T-helper 17 cell (primary cell): ENCODE measurements at regions not wholly inside any gene's neighbourhood (a gene's known extent, or its start where the extent isn't known, plus 50 kb on each side); places are given as distances from the start of the nearest gene placed in this dataset.

Experiments
- ATAC-seq: fragments of 150-1000 bp; cut with Tn5 transposase; 2 replicates; pipeline ENCODE4 v1.10.0; 2021; ENCODE audit warnings: mild to moderate bottlenecking, moderate library complexity
- DNase-seq, 3 donors: peaks; one replicate each; pipeline versions ENCODE4 v3.0.0 to v3.0.0-alpha.2; 2020 to 2021
- H3K9me3 ChIP-seq: one replicate; pipeline ENCODE4 v1.7.0; 2013; ENCODE audit warnings: low read length, mild to moderate bottlenecking; ENCODE audit not compliant: control insufficient read depth, poor library complexity, severe bottlenecking
- H3K27ac Mint-ChIP-seq: one replicate; pipeline ENCODE4 v1.8.0; 2022; ENCODE audit warnings: mild to moderate bottlenecking, moderate library complexity, mixed read lengths
- H3K27me3 Mint-ChIP-seq: one replicate; pipeline ENCODE4 v1.8.0; 2022; ENCODE audit warnings: mixed read lengths
- H3K36me3 Mint-ChIP-seq: one replicate; pipeline ENCODE4 v1.8.0; 2022; ENCODE audit warnings: low read depth, mixed read lengths
- H3K4me1 Mint-ChIP-seq: one replicate; pipeline ENCODE4 v1.8.0; 2022; ENCODE audit warnings: mild to moderate bottlenecking, mixed read lengths
- H3K4me3 Mint-ChIP-seq: one replicate; pipeline ENCODE4 v1.8.0; 2022; ENCODE audit warnings: mild to moderate bottlenecking, moderate library complexity, mixed read lengths

DNA sequence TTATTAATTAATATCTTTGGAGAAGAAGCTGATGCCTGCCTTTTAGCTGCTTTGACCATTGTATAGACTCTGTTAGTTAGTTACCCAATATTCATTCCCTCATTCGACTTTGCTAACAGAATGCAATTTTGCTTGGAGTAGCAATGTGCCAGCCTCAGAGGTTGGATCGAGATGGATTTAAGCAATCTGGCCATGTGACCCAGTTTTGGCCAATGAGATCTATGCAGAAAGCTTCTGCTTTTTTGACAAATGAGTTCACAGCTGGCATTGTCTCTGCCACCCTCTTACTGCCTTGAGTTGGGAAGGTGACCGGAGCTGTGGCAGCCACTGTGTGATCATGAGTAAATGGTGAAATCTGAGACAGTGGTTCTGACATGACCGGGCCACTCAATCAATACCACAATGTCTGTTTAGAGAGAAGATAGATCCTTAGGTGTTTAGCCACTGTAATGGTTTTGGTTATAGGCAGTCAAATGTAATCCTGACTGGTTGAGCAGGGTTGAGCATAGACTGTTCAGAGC, 74.9 kb upstream of the MED13L start:
- H3K4me3 Mint-ChIP-seq = no peak overlapping the region
- DNase-seq (no peak), ATAC-seq (no peak)
- peaks cover 2% of the 10 kb centered on the region for H3K36me3 Mint-ChIP-seq
- H3K27ac Mint-ChIP-seq = no peak overlapping the region
- no peaks in the 10 kb centered on the region for H3K4me1 Mint-ChIP-seq
- H3K27me3 Mint-ChIP-seq = peaks cover 6% of the 10 kb centered on the region
- H3K9me3 ChIP-seq = no peaks in the 10 kb centered on the region

DNA sequence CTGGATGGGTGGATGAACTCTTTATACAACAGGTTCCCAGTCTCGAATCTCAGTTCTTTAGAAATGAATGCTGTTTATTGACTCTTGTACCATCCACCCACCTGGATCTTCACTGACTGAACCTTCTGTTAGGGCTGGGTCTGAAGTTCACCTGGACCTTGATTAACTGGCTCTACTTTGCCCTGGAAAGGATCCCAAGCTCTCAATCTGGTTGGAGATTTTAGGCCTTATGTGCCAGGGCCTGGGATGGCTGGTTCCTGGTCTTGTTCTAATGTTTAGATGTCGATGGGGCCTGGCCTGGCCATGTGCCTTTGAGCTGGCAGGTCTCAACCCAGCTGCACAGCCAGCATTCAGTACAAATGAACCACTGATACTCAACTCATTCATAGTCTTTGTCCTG, 76.5 kb upstream of the MED13L start:
- H3K36me3 Mint-ChIP-seq = peaks cover 2% of the 10 kb centered on the region
- peaks cover 6% of the 10 kb centered on the region for H3K27me3 Mint-ChIP-seq
- no peak overlapping the region for H3K4me3 Mint-ChIP-seq
- DNase-seq (no peak), ATAC-seq (no peak)
- H3K27ac Mint-ChIP-seq = no peak overlapping the region
- no peaks in the 10 kb centered on the region for H3K9me3 ChIP-seq
- peaks cover 6% of the 10 kb centered on the region for H3K4me1 Mint-ChIP-seq

DNA sequence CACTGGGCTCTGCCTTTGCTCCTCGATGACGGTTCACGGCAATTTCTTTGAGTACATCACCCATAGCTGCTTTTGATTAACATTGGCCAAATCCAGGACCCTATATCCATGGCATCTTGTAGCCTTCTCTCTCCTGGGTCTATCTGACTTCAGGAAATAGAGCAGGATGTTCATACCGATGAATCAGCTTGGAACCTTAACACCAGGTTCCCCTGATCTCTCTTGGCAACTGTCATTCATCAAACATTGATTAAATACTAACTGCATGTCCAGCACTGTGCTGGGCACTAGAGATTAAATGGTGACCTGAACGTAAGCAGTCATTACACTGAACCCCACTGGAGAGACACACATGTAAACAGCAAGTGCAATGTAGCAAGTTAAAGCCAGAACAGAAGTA, 77.0 kb upstream of the MED13L start:
- H3K27ac Mint-ChIP-seq = no peak overlapping the region
- H3K4me3 Mint-ChIP-seq = no peak overlapping the region
- H3K27me3 Mint-ChIP-seq = peaks cover 6% of the 10 kb centered on the region
- DNase-seq = no peak
- H3K9me3 ChIP-seq = no peaks in the 10 kb centered on the region
- peaks cover 8% of the 10 kb centered on the region for H3K4me1 Mint-ChIP-seq
- peaks cover 2% of the 10 kb centered on the region for H3K36me3 Mint-ChIP-seq
- no peak for ATAC-seq

DNA sequence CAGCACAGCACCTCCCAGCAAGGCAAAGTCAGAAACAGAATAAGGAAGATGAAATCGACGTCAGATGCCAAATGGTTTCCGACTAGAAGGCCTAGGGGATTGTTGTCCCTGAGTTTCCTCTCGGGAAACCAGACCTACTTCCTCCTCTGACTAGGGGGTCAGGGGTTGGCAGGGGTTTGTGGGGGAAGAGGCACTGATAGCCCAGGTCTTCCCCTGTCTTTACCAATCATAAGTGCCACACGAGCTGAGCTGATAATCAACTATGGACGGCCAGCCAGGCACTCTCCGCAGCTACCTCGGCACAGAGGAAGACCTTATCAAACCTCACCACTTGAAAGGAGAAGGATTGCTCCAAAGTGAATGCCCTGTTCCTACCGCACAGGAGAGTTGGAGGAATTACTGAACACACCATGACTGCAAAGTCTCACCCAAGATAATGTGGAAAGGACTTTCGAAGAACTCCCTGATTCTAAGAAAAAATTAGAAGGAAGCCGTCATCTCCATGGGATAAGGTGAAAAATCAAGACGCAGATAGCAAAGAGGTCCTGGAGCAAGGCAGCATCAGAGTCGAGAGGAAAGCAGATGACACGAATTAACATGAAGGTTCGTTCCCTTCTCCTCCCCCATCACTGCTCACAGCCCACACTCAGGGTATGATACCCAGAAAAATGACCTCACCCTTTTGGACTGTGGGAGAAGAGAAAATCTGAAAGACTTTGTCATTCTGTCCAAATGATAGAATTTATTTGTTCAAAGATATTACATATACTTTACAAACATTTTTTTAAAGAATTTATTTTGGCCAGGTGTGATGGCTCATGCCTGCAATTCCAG, 77.7 kb upstream of the MED13L start:
- no peaks in the 10 kb centered on the region for H3K9me3 ChIP-seq
- Mint-ChIP-seq H3K4me1 (peaks cover 12% of the 10 kb centered on the region), H3K27me3 (peaks cover 4% of the 10 kb centered on the region), H3K27ac (no peak overlapping the region), H3K36me3 (peaks cover 2% of the 10 kb centered on the region), H3K4me3 (no peak overlapping the region)
- no peak for DNase-seq
- no peak for ATAC-seq

DNA sequence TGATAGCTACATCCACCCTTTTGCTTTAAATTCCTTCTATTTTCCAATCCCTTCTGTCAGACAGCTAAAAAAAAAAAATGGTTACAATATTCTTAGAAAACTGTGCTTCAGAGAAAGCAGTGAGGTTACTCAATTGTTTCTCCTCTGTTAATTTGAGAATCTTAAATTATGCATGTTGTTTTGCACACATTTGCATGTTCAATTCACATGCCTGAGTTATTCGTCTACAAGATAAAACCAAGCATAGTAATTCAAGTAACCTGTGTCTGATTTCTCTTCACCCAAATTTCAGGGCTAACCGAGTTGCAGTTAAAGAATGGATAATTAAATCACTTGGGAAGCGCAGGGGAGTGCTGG, 81.0 kb upstream of the MED13L start:
- DNase-seq = no peak
- ATAC-seq = no peak

DNA sequence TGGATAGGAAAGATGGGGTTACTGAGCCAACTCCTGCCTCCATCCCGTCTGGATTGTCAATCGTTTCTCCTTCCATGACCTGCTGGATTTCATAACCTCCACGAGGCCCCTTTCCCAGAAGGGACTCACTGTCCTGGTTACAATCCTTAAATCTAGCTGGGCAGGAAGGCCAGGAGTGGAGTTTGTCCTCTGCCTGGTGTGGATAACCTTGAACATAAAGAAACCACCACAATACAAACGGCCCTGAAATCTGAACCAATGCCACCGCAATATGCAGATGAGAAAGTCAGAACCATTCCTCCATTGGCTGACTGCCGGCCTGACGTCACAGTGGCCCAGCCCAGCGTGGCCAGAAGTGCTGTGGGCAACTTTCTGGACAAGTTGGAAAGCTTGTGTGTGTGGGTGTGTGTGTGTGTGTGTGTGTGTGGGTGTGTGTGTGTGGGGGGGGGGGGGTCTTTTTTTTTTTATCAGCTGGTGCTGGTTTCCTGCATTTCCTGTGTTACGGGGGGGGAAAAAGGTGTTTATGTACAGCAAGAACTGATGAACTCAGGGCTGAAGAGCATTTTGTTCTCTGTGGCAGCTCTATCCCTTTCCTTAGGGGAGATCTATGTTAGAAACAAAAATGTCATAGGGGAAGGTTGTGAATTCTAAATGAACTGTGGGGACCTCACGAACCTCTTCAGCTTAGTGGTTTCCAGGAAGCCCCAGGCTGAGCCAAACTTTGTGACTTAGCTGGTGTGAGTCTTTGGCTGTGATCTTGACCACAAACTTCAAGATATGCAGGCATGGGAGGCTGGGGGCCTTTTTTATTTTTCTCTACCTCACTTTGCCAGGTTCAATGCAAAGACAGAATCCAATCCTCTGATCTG, 81.6 kb upstream of the MED13L start:
- H3K9me3 ChIP-seq = no peaks in the 10 kb centered on the region
- Mint-ChIP-seq H3K4me3 (peak overlapping the region; percentile 80), H3K27ac (peak overlapping the region; percentile 77), H3K36me3 (no peaks in the 10 kb centered on the region), H3K27me3 (no peaks in the 10 kb centered on the region), H3K4me1 (peaks cover 18% of the 10 kb centered on the region)
- peak; percentile 34 to 61 (median 41) for DNase-seq
- peak; percentile 95 for ATAC-seq

More for the DNA sequence above, 81.0 kb upstream of the MED13L start:
- H3K36me3 Mint-ChIP-seq = no peaks in the 10 kb centered on the region
- H3K27ac Mint-ChIP-seq = peak overlapping the region; percentile 77
- H3K27me3 Mint-ChIP-seq = no peaks in the 10 kb centered on the region
- peak overlapping the region; percentile 80 for H3K4me3 Mint-ChIP-seq
- H3K9me3 ChIP-seq = no peaks in the 10 kb centered on the region
- H3K4me1 Mint-ChIP-seq = peaks cover 18% of the 10 kb centered on the region

DNA sequence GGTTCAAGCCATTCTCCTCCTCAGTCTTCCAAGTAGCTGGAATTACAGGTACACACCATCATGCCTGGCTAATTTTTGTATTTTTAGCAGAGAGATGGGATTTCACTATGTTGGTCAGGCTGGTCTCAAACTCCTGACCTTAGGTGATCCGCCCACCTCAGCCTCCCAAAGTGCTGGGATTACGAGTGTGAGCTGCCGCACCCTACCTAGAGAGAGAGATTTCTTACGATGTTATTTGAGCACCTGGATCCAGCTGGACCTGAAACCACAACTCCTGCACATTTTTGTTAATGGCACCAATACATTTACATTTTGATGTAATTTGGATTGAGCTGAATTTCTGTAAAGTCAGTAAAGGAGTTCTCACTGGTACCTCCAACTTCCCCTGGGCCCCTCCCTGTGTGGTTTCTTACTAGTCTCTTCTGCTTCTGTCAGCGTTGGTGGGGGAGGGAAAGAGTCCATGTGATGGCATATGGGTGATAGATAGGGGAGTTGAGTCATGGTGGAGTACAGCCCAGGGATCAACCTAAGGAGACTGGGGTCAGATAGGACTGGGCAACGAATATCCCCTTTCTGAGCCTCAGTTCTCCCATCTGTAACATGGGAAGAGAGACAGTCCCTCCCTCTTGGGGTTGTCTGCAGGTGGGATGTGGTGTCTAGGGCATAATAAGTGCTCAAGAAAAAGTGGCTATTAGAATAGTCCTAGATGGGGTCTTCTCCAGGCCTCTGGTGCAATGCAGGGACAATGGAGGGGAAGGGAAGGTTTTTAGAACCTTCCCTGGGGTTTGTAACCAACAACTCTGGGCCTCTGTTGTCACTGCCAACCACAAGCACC, 83.3 kb upstream of the MED13L start:
- no peak for DNase-seq
- H3K27me3 Mint-ChIP-seq = no peaks in the 10 kb centered on the region
- H3K4me1 Mint-ChIP-seq = peaks cover 18% of the 10 kb centered on the region
- H3K27ac Mint-ChIP-seq = peak overlapping the region; percentile 60
- H3K9me3 ChIP-seq = no peaks in the 10 kb centered on the region
- no peaks in the 10 kb centered on the region for H3K36me3 Mint-ChIP-seq
- ATAC-seq = no peak
- peak overlapping the region; percentile 86 for H3K4me3 Mint-ChIP-seq

DNA sequence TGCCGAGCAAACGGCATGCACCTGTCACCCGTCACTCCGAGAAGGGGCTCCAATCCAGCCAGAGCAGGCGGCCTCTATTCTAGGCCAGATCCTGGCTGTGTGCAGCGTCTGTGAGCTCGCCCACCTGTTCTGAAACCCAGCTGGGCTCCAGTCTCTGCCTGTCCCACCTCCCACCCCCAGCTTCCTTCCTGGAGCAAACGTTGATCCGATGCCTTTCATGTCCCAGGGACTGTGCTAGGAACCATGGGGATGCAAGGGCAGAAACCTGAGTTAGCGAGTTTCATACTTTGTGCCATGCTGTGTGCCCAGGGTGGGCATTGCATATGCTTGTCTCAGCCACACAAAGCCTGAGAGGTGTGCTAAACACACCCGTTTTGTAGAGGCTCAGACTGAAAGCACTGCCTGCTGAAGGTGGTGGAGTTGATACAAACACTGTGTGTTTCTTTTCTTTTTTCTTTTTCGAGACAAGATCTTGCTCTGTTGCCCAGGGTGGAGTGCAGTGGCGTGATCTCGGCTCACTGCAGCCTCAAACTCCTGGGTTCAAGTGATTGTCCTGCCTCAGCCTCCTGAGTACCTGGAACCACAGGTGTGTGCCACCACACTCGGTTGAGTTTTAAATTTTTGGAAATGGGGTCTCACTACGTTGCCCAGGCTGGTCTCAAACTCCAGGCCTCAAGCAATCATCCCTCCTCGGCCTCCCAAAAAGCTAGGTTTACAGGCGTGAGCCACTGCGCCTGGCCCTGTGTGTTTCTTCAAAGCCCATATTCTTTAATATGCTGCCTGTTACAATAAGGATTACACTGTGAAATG, 84.1 kb upstream of the MED13L start:
- ATAC-seq (no peak), DNase-seq (no peak)
- Mint-ChIP-seq H3K36me3 (no peaks in the 10 kb centered on the region), H3K4me1 (peaks cover 18% of the 10 kb centered on the region), H3K27me3 (no peaks in the 10 kb centered on the region), H3K4me3 (no peak overlapping the region), H3K27ac (peak overlapping the region; percentile 60)
- H3K9me3 ChIP-seq = no peaks in the 10 kb centered on the region

DNA sequence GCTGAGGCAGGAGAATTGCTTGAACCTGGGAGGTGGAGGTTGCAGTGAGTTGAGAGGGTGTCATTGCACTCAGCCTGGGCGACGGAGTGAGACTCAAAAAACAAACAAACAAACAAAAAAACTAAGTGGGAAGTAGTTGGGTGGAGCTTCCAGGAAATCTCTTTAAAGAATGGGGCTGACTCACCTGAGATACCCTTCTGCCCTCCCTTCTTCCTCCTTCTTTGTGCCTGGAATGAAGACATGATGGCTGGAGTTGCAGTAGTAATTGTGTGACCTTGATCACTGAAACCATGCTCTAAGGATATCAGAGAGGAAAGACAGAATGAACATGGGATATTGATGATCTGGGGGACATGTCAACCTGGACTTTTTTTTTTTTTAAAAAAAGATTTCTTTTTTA, 87.6 kb upstream of the MED13L start:
- H3K36me3 Mint-ChIP-seq = peaks cover 2% of the 10 kb centered on the region
- DNase-seq (no peak), ATAC-seq (no peak)
- no peak overlapping the region for H3K4me3 Mint-ChIP-seq
- no peaks in the 10 kb centered on the region for H3K9me3 ChIP-seq
- H3K27me3 Mint-ChIP-seq = no peaks in the 10 kb centered on the region
- peaks cover 6% of the 10 kb centered on the region for H3K4me1 Mint-ChIP-seq
- H3K27ac Mint-ChIP-seq = no peak overlapping the region

DNA sequence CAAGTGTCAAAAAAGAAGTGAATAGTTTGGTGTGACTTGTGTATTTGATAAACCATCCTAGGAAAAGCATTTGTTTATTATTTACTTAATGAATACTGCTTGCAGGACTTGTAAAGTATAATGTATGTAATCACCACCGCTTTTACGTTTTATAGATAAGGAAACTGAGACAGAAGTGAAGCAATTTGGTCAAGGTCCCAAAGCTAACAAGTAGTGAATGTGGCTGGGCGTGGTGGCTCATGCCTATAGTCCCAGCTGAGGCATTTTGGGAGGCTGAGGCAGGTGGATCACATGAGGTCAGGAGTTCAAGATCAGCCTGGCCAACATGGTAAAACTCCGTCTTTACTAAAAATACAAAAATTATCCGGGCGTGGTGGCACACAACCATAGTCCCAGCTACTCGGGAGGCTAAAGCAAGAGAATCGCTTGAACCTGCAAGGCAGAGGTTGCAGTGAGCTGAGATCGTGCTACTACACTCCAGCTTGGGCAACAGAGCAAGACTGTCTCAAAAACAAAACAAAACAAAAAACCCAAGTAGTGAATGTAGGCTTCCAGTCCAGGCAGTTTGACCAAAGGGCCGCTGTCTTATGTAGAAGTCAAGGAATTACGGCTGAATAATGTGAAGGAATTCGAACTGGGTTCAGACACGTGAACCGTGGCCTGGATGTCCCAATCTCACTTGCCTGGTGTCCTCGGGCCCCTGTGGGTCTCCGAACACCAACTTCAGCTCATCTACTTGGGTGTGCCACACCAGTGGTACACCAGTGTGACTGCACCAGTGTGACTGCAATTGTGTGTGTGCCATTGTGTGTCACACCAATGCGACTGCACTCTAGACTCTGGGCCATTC, 88.3 kb upstream of the MED13L start:
- H3K4me1 Mint-ChIP-seq = peaks cover 2% of the 10 kb centered on the region
- DNase-seq (no peak), ATAC-seq (no peak)
- H3K27ac Mint-ChIP-seq = no peak overlapping the region
- H3K36me3 Mint-ChIP-seq = peaks cover 2% of the 10 kb centered on the region
- no peaks in the 10 kb centered on the region for H3K27me3 Mint-ChIP-seq
- H3K9me3 ChIP-seq = no peaks in the 10 kb centered on the region
- no peak overlapping the region for H3K4me3 Mint-ChIP-seq

DNA sequence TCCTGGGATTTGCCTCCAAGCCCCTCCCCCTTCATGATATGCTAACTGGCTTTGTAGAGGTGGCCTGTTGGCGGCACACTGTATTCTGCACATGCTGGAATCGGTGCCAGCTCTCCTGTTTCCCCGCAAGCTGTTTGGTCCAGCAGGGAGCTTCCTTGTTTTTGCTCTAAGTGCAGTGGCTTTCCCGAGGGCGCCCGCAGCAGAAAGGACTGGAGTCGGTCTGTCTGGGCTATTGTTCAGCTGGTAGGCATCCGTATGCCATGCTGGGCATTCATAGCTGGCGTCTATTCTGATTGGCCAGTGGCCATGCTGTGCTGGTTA, 88.9 kb upstream of the MED13L start:
- Mint-ChIP-seq H3K27me3 (no peaks in the 10 kb centered on the region), H3K36me3 (peaks cover 2% of the 10 kb centered on the region)

DNA sequence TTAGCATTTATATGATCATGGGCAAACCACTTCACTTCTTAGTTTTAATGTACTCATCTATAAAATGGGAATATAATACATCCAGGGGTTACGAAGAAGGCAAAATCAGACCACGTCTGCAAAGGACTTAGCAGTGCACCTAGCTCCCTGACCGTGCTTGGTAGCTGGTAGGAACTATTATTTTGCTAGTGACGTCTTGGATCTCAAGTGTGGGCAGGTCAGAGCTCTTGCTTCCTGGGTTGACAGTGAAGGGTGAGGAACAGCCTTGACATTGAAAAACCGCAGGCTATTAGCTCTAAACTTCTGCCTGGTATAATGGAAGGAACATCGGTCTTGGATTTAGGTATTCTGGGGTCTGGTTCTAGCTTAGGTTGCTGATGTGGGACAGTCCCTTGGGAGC, 89.3 kb upstream of the MED13L start:
- no peak for DNase-seq
- no peak overlapping the region for H3K27ac Mint-ChIP-seq
- H3K4me3 Mint-ChIP-seq = no peak overlapping the region

More for the DNA sequence above, 88.9 kb upstream of the MED13L start:
- no peak for DNase-seq
- H3K4me3 Mint-ChIP-seq = no peak overlapping the region
- H3K27ac Mint-ChIP-seq = no peak overlapping the region
- H3K4me1 Mint-ChIP-seq = no peaks in the 10 kb centered on the region
- ATAC-seq = no peak
- H3K9me3 ChIP-seq = no peaks in the 10 kb centered on the region

More for the DNA sequence above, 89.3 kb upstream of the MED13L start:
- Mint-ChIP-seq H3K36me3 (peaks cover 2% of the 10 kb centered on the region), H3K4me1 (no peaks in the 10 kb centered on the region), H3K27me3 (no peaks in the 10 kb centered on the region)
- no peaks in the 10 kb centered on the region for H3K9me3 ChIP-seq
- no peak for ATAC-seq
